ENCODE measurements at regions not wholly inside any gene's neighbourhood (a gene's known extent, or its start where the extent isn't known, plus 50 kb on each side); places are given as distances from the start of the nearest gene placed in this dataset.

GRCh38 chr3:28134198-28134597 lies 107.2 kb upstream of the CMC1 start:
- no peak overlapping the region for H3K4me3 ChIP-seq (ENCODE audit: low read depth in 1 of 3, low read length in 3 of 3)
- no peak overlapping the region for H3K27ac ChIP-seq (ENCODE audit: low read depth in 1 of 2, low read length in 2 of 2)
- TF ChIP-seq HNF4A (conservative IDR thresholded peaks at IDR 0.05) (no peak), GABPA (IDR thresholded peaks at IDR 0.05 in 1 of 2, conservative IDR thresholded peaks at IDR 0.05 in 1 of 2) (no peak), RXRA (IDR thresholded peaks at IDR 0.05) (no peak), SP1 (IDR thresholded peaks at IDR 0.05) (no peak), FOXA1 (IDR thresholded peaks at IDR 0.05) (no peak), RAD21 (IDR thresholded peaks at IDR 0.05) (no peak), REST (IDR thresholded peaks at IDR 0.05) (no peak), CTCF (IDR thresholded peaks at IDR 0.05; ENCODE audit: low read depth, low read length, missing input control) (no peak), HNF4G (IDR thresholded peaks at IDR 0.05) (no peak), ZBTB33 (IDR thresholded peaks at IDR 0.05) (no peak), MAX (IDR thresholded peaks at IDR 0.05) (no peak)
- H3K9ac ChIP-seq (ENCODE audit: low read depth in 1 of 2, low read length in 2 of 2): no peak overlapping the region
- no peak for DNase-seq (ENCODE audit: low spot score)
- H3K4me1 ChIP-seq (ENCODE audit: control insufficient read depth in 4 of 4, insufficient read depth in 4 of 4, low read length in 3 of 4): no peaks in the 10 kb centered on the region
- H3K36me3 ChIP-seq (ENCODE audit: control insufficient read depth in 4 of 4, insufficient read depth in 3 of 4, low read depth in 1 of 4, low read length in 3 of 4): no peaks in the 10 kb centered on the region
- 87% methylated on average over 1 of the region's 1 CpG for WGBS
- no peaks in the 10 kb centered on the region for H3K27me3 ChIP-seq (ENCODE audit: control insufficient read depth in 4 of 4, insufficient read depth in 4 of 4, low read length in 3 of 4)
- no peaks in the 10 kb centered on the region for H3K9me3 ChIP-seq (ENCODE audit: control insufficient read depth in 4 of 4, low read length in 3 of 4)

- H3K27me3 ChIP-seq (ENCODE audit: control insufficient read depth in 4 of 4, insufficient read depth in 4 of 4, low read length in 3 of 4): no peaks in the 10 kb centered on the region
Measured at GRCh38 chr3:28134792-28135375, 106.5 kb upstream of the CMC1 start.

More at GRCh38 chr3:28134792-28135375, 106.5 kb upstream of the CMC1 start:
- 71% methylated on average over 3 of the region's 3 CpGs for WGBS
- Histone ChIP-seq H3K27ac (ENCODE audit: low read depth in 1 of 2, low read length in 2 of 2) (no peak overlapping the region), H3K36me3 (ENCODE audit: control insufficient read depth in 4 of 4, insufficient read depth in 3 of 4, low read depth in 1 of 4, low read length in 3 of 4) (no peaks in the 10 kb centered on the region), H3K4me3 (ENCODE audit: low read depth in 1 of 3, low read length in 3 of 3) (no peak overlapping the region), H3K9me3 (ENCODE audit: control insufficient read depth in 4 of 4, low read length in 3 of 4) (no peaks in the 10 kb centered on the region), H3K4me1 (ENCODE audit: control insufficient read depth in 4 of 4, insufficient read depth in 4 of 4, low read length in 3 of 4) (no peaks in the 10 kb centered on the region), H3K9ac (ENCODE audit: low read depth in 1 of 2, low read length in 2 of 2) (no peak overlapping the region)
- DNase-seq (ENCODE audit: low spot score): no peak
- peak in 1 of 2 donors; percentile 6 for TF ChIP-seq HNF4A (conservative IDR thresholded peaks at IDR 0.05)
- TF ChIP-seq CTCF (IDR thresholded peaks at IDR 0.05; ENCODE audit: low read depth, low read length, missing input control): no peak
